Body of pancreas (tissue), 4 donors: ENCODE measurements at regions not wholly inside any gene's neighbourhood (a gene's known extent, or its start where the extent isn't known, plus 50 kb on each side); places are given as distances from the start of the nearest gene placed in this dataset.

Experiments used
- ATAC-seq: fragments of 150-250 bp; one replicate; pipeline ENCODE4 v1.9.1; 2016
- DNase-seq, 4 donors: peaks; one replicate each; pipeline ENCODE4 v3.0.0-alpha.2; 2019
- H3K27ac ChIP-seq, 4 donors: fragments of 200-600 bp; sonication (generic); 1 replicate in 3 of 4; 2 replicates in 1 of 4; pipeline versions ENCODE4 v1.5.1 to v1.6.1; 2016 to 2019; ENCODE audit warnings: mild to moderate bottlenecking in 1 of 4, mixed read lengths in 1 of 4, moderate library complexity in 1 of 4
- H3K27me3 ChIP-seq, 2 donors: fragments of 200-600 bp; sonication (generic); one replicate each; pipeline ENCODE4 v1.6.0; 2016; ENCODE audit warnings: mild to moderate bottlenecking in 1 of 2
- H3K36me3 ChIP-seq, 2 donors: fragments of 200-600 bp; sonication (generic); replicated peaks in 1 of 2; 2 replicates each; pipeline ENCODE4 v1.5.1; 2016; ENCODE audit warnings: low read depth in 2 of 2; ENCODE audit not compliant: insufficient read depth in 1 of 2
- H3K4me1 ChIP-seq: fragments of 200-600 bp; sonication (generic); one replicate; pipeline ENCODE4 v1.6.0; 2016
- H3K4me3 ChIP-seq, 2 donors: fragments of 200-600 bp; sonication (generic); 1 replicate in 1 of 2; 2 replicates in 1 of 2; pipeline ENCODE4 v1.5.1; 2016 to 2019
- H3K9me3 ChIP-seq, 3 donors: fragments of 200-600 bp; sonication (generic); 1 replicate in 2 of 3; 2 replicates in 1 of 3; pipeline ENCODE4 v1.5.1; 2016
- CTCF ChIP-seq, 7 experiments: fragments of 450-650 bp in 4 of 7; fragments of 200-600 bp in 3 of 7; sonication (generic) in 3 of 7; IDR thresholded peaks; one replicate each; pipeline ENCODE4 v1.5.1; 2016 to 2019; ENCODE audit warnings: antibody characterized with exemption in 7 of 7
- POLR2A ChIP-seq, 3 donors: fragments of 450-650 bp; IDR thresholded peaks; one replicate each; pipeline ENCODE4 v1.6.1; 2016; ENCODE audit warnings: antibody characterized with exemption in 3 of 3, mild to moderate bottlenecking in 2 of 3
- WGBS, 2 donors: methylation state at CpG; one replicate each; pipeline ENCODE4 v1.1.5; 2017; 5-methylcytosine and 5-hydroxymethylcytosine counted together
- intact Hi-C: fragments of 100-400 bp; cut with DNase I; formaldehyde crosslinking; loops from one replicate; pipeline ENCODE4 v1.15.1; 2023

- intact Hi-C loops = no loop called here
- TF ChIP-seq CTCF (IDR thresholded peaks at IDR 0.05) = no peak
- TF ChIP-seq POLR2A (IDR thresholded peaks at IDR 0.05) = no peak
- Histone ChIP-seq H3K4me1 (no peaks in the 10 kb centered on the region), H3K36me3 (no peaks in the 10 kb centered on the region), H3K27me3 (no peaks in the 10 kb centered on the region), H3K27ac (no peak overlapping the region), H3K4me3 (no peak overlapping the region), H3K9me3 (no peaks in the 10 kb centered on the region)
- ATAC-seq = no peak
- WGBS, 2 donors = 66 to 77% methylated on average over 7 of the region's 7 CpGs
- no peak for DNase-seq
Observed at GRCh38 chr1:208324005-208324404, 79.8 kb upstream of the PLXNA2 start.

- H3K27ac ChIP-seq = no peak overlapping the region
- H3K36me3 ChIP-seq = no peaks in the 10 kb centered on the region
- intact Hi-C loops = no loop called here
- DNase-seq = no peak
- H3K4me1 ChIP-seq = no peaks in the 10 kb centered on the region
- ATAC-seq = no peak
- TF ChIP-seq CTCF (IDR thresholded peaks at IDR 0.05) (no peak), POLR2A (IDR thresholded peaks at IDR 0.05) (no peak)
- no peak overlapping the region for H3K4me3 ChIP-seq
- WGBS, 2 donors = 38 to 46% methylated on average over 1 of the region's 1 CpG
- no peaks in the 10 kb centered on the region for H3K27me3 ChIP-seq
- no peaks in the 10 kb centered on the region for H3K9me3 ChIP-seq
Observed at GRCh38 chr1:208326033-208326432, 81.8 kb upstream of the PLXNA2 start.

- H3K36me3 ChIP-seq = no peaks in the 10 kb centered on the region
- TF ChIP-seq POLR2A (IDR thresholded peaks at IDR 0.05) (no peak), CTCF (IDR thresholded peaks at IDR 0.05) (no peak)
- 73 to 77% methylated on average over 2 of the region's 2 CpGs for WGBS, 2 donors
- no peaks in the 10 kb centered on the region for H3K9me3 ChIP-seq
- intact Hi-C loops = no loop called here
- H3K4me1 ChIP-seq = no peaks in the 10 kb centered on the region
- DNase-seq = no peak
- H3K27me3 ChIP-seq = no peaks in the 10 kb centered on the region
- no peak overlapping the region for H3K27ac ChIP-seq
- no peak overlapping the region for H3K4me3 ChIP-seq
- no peak for ATAC-seq
Observed at GRCh38 chr1:208329300-208329699, 85.1 kb upstream of the PLXNA2 start.

GRCh38 chr1:208332036-208332773 lies 88.0 kb upstream of the PLXNA2 start:
- Histone ChIP-seq H3K27ac (no peak overlapping the region), H3K27me3 (no peaks in the 10 kb centered on the region), H3K36me3 (no peaks in the 10 kb centered on the region), H3K4me1 (no peaks in the 10 kb centered on the region), H3K4me3 (no peak overlapping the region), H3K9me3 (no peaks in the 10 kb centered on the region)
- DNase-seq (no peak), ATAC-seq (no peak)
- TF ChIP-seq CTCF (IDR thresholded peaks at IDR 0.05) (no peak), POLR2A (IDR thresholded peaks at IDR 0.05) (no peak)
- intact Hi-C loops = no loop called here
- WGBS, 2 donors = 72 to 73% methylated on average over 6 of the region's 6 CpGs

DNA sequence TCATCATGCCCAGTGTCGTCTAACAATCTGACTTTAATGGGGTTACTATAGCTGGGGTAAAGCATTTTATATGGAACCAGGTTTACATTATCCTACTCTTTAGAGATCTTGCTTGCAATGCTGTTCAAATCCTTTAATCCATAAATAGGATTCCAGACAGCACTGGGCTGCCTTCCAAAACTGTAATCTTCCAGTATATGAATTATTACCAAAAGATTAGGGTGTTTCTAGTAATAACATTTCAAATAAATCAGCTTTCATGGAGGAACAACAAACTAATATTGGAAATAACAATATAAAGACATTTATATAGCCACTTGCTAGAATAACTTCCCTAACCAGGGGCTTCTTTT lies 88.6 kb upstream of the PLXNA2 start:
- H3K4me1 ChIP-seq = no peaks in the 10 kb centered on the region
- intact Hi-C loops = no loop called here
- no peaks in the 10 kb centered on the region for H3K27me3 ChIP-seq
- TF ChIP-seq CTCF (IDR thresholded peaks at IDR 0.05) (no peak), POLR2A (IDR thresholded peaks at IDR 0.05) (no peak)
- no peaks in the 10 kb centered on the region for H3K36me3 ChIP-seq
- DNase-seq = no peak
- no peak overlapping the region for H3K27ac ChIP-seq
- H3K9me3 ChIP-seq = no peaks in the 10 kb centered on the region
- no peak overlapping the region for H3K4me3 ChIP-seq
- WGBS, 2 donors = 62 to 88% methylated on average over 1 of the region's 1 CpG
- ATAC-seq = no peak
